ENCODE measurements at regions not wholly inside any gene's neighbourhood (a gene's known extent, or its start where the extent isn't known, plus 50 kb on each side); places are given as distances from the start of the nearest gene placed in this dataset.

- H3K27ac ChIP-seq (ENCODE audit: insufficient read length, low read depth, low read length), result no peak overlapping the region
- no peak overlapping the region for H3T11ph ChIP-seq (ENCODE audit: low read length)
- H3K4ac ChIP-seq (ENCODE audit: low read depth, low read length), result no peak overlapping the region
- no peaks in the 10 kb centered on the region for H3K4me1 ChIP-seq (ENCODE audit: insufficient read depth, low read length)
- no peak overlapping the region for H3K9ac ChIP-seq (ENCODE audit: extremely low read depth, insufficient read length, low read length)
- H3K18ac ChIP-seq (ENCODE audit: insufficient read length, low read depth, low read length), result no peak overlapping the region
- H2AK5ac ChIP-seq (ENCODE audit: insufficient read length, low read length), result no peak overlapping the region
- no peak overlapping the region for H4K5ac ChIP-seq (ENCODE audit: insufficient read length, low read depth, low read length)
- H3K23me2 ChIP-seq (ENCODE audit: insufficient read length, low read depth, low read length, poor library complexity, severe bottlenecking), result no peaks in the 10 kb centered on the region
- no peaks in the 10 kb centered on the region for H3K79me2 ChIP-seq (ENCODE audit: insufficient read depth, low read length)
- H3K27ac Mint-ChIP-seq, result no peak overlapping the region
- no peak overlapping the region for H2BK12ac ChIP-seq (ENCODE audit: insufficient read length, low read depth, low read length)
- H4K8ac ChIP-seq (replicated peaks; ENCODE audit: insufficient read length, low read depth, low read length), result no peak overlapping the region
- no CpG with 5 or more reads among the region's 4 CpGs for WGBS (ENCODE audit: extremely low coverage, insufficient read length, low lambda C conversion rate)
- peaks cover 18 to 22% of the 10 kb centered on the region in 2 experiments; a peak in 4 of 5 replicates for H3K9me3 Mint-ChIP-seq
- no peak for DNase-seq
- H2BK15ac ChIP-seq (ENCODE audit: low read depth, low read length), result no peak overlapping the region
- H3K23ac ChIP-seq (ENCODE audit: insufficient read length, low read depth, low read length), result no peak overlapping the region
- H2AFZ ChIP-seq (ENCODE audit: low read length), result no peak overlapping the region
- H2BK5ac ChIP-seq (ENCODE audit: insufficient read length, low read length), result no peak overlapping the region
- H3K4me3 Mint-ChIP-seq, result no peak overlapping the region
- H2BK20ac ChIP-seq (ENCODE audit: low read depth, low read length, poor library complexity, severe bottlenecking), result no peak overlapping the region
- no peak overlapping the region for H3K56ac ChIP-seq (ENCODE audit: insufficient read length, low read depth, low read length)
- H2BK120ac ChIP-seq (ENCODE audit: low read depth, low read length, poor library complexity, severe bottlenecking), result no peak overlapping the region
- no peak overlapping the region for H4K91ac ChIP-seq (ENCODE audit: insufficient read length, low read depth, low read length)
- H3K14ac ChIP-seq (ENCODE audit: insufficient read depth, low read length), result no peak overlapping the region; the same call in 1 of the 2 replicates
- no peaks in the 10 kb centered on the region for H3K79me1 ChIP-seq (ENCODE audit: insufficient read depth, low read depth, low read length, poor library complexity, severe bottlenecking)
- no peak overlapping the region for H3K4me2 ChIP-seq (ENCODE audit: insufficient read depth, insufficient read length, low read length)
- no peaks in the 10 kb centered on the region for H3K9me3 ChIP-seq (ENCODE audit: control insufficient read depth, low read depth, low read length)
- TF ChIP-seq, protein P1, sequence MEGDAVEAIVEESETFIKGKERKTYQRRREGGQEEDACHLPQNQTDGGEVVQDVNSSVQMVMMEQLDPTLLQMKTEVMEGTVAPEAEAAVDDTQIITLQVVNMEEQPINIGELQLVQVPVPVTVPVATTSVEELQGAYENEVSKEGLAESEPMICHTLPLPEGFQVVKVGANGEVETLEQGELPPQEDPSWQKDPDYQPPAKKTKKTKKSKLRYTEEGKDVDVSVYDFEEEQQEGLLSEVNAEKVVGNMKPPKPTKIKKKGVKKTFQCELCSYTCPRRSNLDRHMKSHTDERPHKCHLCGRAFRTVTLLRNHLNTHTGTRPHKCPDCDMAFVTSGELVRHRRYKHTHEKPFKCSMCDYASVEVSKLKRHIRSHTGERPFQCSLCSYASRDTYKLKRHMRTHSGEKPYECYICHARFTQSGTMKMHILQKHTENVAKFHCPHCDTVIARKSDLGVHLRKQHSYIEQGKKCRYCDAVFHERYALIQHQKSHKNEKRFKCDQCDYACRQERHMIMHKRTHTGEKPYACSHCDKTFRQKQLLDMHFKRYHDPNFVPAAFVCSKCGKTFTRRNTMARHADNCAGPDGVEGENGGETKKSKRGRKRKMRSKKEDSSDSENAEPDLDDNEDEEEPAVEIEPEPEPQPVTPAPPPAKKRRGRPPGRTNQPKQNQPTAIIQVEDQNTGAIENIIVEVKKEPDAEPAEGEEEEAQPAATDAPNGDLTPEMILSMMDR (conservative IDR thresholded peaks at IDR 0.05), result no peak
- H3K27me3 Mint-ChIP-seq (ENCODE audit: low read depth), result no peaks in the 10 kb centered on the region
- H3K36me3 Mint-ChIP-seq (ENCODE audit: insufficient read depth in 1 of 3, low read depth in 3 of 3), result peaks cover 4 to 21% (median 7%) of the 10 kb centered on the region in 3 experiments; a peak in 5 of 7 replicates
- H4K20me1 ChIP-seq (ENCODE audit: control insufficient read depth, insufficient read depth, insufficient read length), result no peaks in the 10 kb centered on the region
- peaks cover 6% of the 10 kb centered on the region in 2 experiments; a peak in 2 of 4 replicates for H3K4me1 Mint-ChIP-seq
- H3K27me3 ChIP-seq (ENCODE audit: insufficient read depth, low read length), result no peaks in the 10 kb centered on the region
Measured at GRCh38 chr5:28516722-28517121, 1478.3 kb upstream of the CDH9 start.

Measured in H9 (cell line).